MCF 10A (cell line): ENCODE measurements at regions not wholly inside any gene's neighbourhood (a gene's known extent, or its start where the extent isn't known, plus 50 kb on each side); places are given as distances from the start of the nearest gene placed in this dataset.
"Not testable (repeated sequence)": the region's sequence is repeated elsewhere in the genome, so short reads cannot be mapped to it uniquely, and the experiment has no call there.

Experiments
- BruUV-seq: library from RNA; stranded (reverse); fragments of 400-500 nt; replicated peaks from 2 replicates; lab custom pipeline; 2021; lab: Mats Ljungman, UMichigan
- CTCF ChIA-PET: fragments of 300-600 bp; sonication (Branson Sonifier 250); formaldehyde crosslinking; extraction: SDS; loops from one replicate; lab custom pipeline; 2021; ENCODE audit warnings: antibody characterized with exemption, inconsistent platforms; lab: Yijun Ruan, JAX
- POLR2A ChIA-PET: fragments of 300-600, 350-650 bp; sonication (Branson Sonifier 250); formaldehyde crosslinking; extraction: SDS; loops from one replicate; lab custom pipeline; 2020; ENCODE audit warnings: antibody characterized with exemption, inconsistent platforms; lab: Yijun Ruan, JAX
- DNase-seq: peaks from one replicate; pipeline ENCODE4 v3.0.0-alpha.2; 2018; ENCODE audit not compliant: unreplicated experiment
- H3K27ac Mint-ChIP-seq: one replicate; pipeline ENCODE4 v1.8.0; 2022; ENCODE audit warnings: mild to moderate bottlenecking, low read depth, mixed read lengths; ENCODE audit not compliant: unreplicated experiment
- H3K27me3 Mint-ChIP-seq: one replicate; pipeline ENCODE4 v1.8.0; 2022; ENCODE audit warnings: mixed read lengths; ENCODE audit not compliant: insufficient read depth, unreplicated experiment
- H3K36me3 Mint-ChIP-seq: one replicate; pipeline ENCODE4 v1.8.0; 2022; ENCODE audit warnings: mild to moderate bottlenecking, moderate library complexity, mixed read lengths; ENCODE audit not compliant: insufficient read depth, unreplicated experiment
- H3K4me1 Mint-ChIP-seq: one replicate; pipeline ENCODE4 v1.8.0; 2022; ENCODE audit warnings: mixed read lengths; ENCODE audit not compliant: insufficient read depth, unreplicated experiment
- H3K4me3 Mint-ChIP-seq: one replicate; pipeline ENCODE4 v1.8.0; 2022; ENCODE audit warnings: mild to moderate bottlenecking, moderate library complexity, mixed read lengths; ENCODE audit not compliant: unreplicated experiment
- H3K9me3 Mint-ChIP-seq: one replicate; pipeline ENCODE4 v1.8.0; 2022; ENCODE audit warnings: mixed read lengths; ENCODE audit not compliant: unreplicated experiment
- CTCF ChIP-seq: fragments of 200-600 bp; IDR thresholded peaks from one replicate; pipeline ENCODE4 v1.8.0; 2022; ENCODE audit warnings: antibody characterized with exemption, mild to moderate bottlenecking; ENCODE audit not compliant: unreplicated experiment
- intact Hi-C: fragments of 100-400 bp; cut with micrococcal nuclease; formaldehyde crosslinking; loops from 2 replicates; pipeline ENCODE4 v1.14.1; 2022

DNA sequence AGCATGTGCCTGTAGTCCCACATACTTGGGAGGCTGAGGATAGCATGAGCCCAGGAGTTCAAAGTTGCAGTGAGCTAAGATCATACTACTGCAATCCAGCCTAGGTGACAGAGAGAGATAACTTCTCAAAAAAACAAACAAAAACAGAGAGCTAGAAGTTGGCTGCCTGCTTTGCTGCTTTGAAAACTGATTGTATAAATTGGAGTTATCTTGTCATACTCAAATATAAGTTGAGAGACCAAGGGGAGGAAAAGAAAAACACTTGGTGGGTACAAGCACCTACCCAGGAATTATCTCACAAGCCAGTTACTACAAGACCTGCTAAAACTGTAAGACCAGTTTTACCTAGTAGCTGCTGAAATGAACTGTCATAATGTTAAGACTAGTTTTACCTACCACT is 112.5 kb upstream of the SKAP2 start:
- H3K36me3 Mint-ChIP-seq, result peaks cover 1% of the 10 kb centered on the region
- ChIA-PET CTCF (no interaction called here), POLR2A (interaction anchor here (0.7 to 1.3 kb wide), 2 partner anchors 77 to 81 kb away, joined by 3 read pairs; no protein-coding TSS in a partner anchor)
- intact Hi-C loops, result no loop called here
- DNase-seq, result no peak
- H3K27ac Mint-ChIP-seq, result no peak overlapping the region
- no peaks in the 10 kb centered on the region for H3K4me1 Mint-ChIP-seq
- no TSS peak for BruUV-seq
- H3K27me3 Mint-ChIP-seq, result no peaks in the 10 kb centered on the region
- peaks cover 11% of the 10 kb centered on the region for H3K9me3 Mint-ChIP-seq
- no peak for TF ChIP-seq CTCF
- no peak overlapping the region for H3K4me3 Mint-ChIP-seq

DNA sequence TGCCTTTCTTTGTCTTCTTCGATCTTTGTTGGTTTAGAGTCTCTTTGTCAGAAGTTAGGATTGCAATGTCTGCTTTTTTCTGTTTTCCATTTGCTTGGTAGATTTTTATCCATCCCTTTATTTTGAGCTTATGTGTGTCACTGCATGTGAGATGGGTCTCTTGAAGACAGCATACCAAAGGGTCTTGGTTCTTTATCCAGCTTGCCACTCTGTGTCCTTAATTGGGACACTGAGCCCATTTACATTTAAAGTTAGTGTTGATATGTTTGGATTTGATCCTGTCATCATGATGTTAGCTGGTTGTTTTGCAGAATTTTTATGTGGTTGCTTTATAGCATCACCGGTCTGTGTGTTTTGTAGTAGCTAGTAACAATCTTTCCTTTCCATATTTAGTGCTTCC is 107.5 kb upstream of the SKAP2 start:
- DNase-seq, H3K4me1 Mint-ChIP-seq: not testable (repeated sequence)

GRCh38 chr7:26965724-26966123 is 101.3 kb upstream of the SKAP2 start:
- ChIA-PET CTCF (interaction anchor here (0.8 kb wide), 1 partner anchor 1744 kb away, joined by 3 read pairs; no protein-coding TSS in a partner anchor), POLR2A (interaction anchor here (0.7 to 1.0 kb wide), 4 partner anchors 13 to 129 kb away, joined by 3 read pairs; no protein-coding TSS in a partner anchor)
- Mint-ChIP-seq H3K36me3 (no peaks in the 10 kb centered on the region), H3K27ac (no peak overlapping the region), H3K4me1 (no peaks in the 10 kb centered on the region), H3K9me3 (peaks cover 2% of the 10 kb centered on the region), H3K27me3 (no peaks in the 10 kb centered on the region), H3K4me3 (no peak overlapping the region)
- DNase-seq, result no peak
- TF ChIP-seq CTCF, result no peak
- intact Hi-C loops, result no loop called here
- BruUV-seq, result no TSS peak

More for the DNA sequence above, 107.5 kb upstream of the SKAP2 start:
- intact Hi-C loops, H3K27me3 Mint-ChIP-seq, H3K36me3 Mint-ChIP-seq, CTCF ChIA-PET, BruUV-seq, H3K4me3 Mint-ChIP-seq, H3K27ac Mint-ChIP-seq: not testable (repeated sequence)
- POLR2A ChIA-PET, result interaction anchor here (0.7 kb wide), 2 partner anchors 19 to 44 kb away, joined by 3 read pairs; no protein-coding TSS in a partner anchor
- peaks cover 20% of the 10 kb centered on the region for H3K9me3 Mint-ChIP-seq

- intact Hi-C loops, result no loop called here
- no peaks in the 10 kb centered on the region for H3K27me3 Mint-ChIP-seq
- H3K36me3 Mint-ChIP-seq, result no peaks in the 10 kb centered on the region
- no peak for DNase-seq
- H3K9me3 Mint-ChIP-seq, result no peaks in the 10 kb centered on the region
- TF ChIP-seq CTCF, result no peak
- H3K4me3 Mint-ChIP-seq, result no peak overlapping the region
- ChIA-PET POLR2A (no interaction called here), CTCF (no interaction called here)
- no TSS peak for BruUV-seq
- peaks cover 4% of the 10 kb centered on the region for H3K4me1 Mint-ChIP-seq
- H3K27ac Mint-ChIP-seq, result no peak overlapping the region
Measured at GRCh38 chr7:26964156-26964808, 99.9 kb upstream of the SKAP2 start.
